Testis (tissue), 2 donors: ENCODE measurements at regions not wholly inside any gene's neighbourhood (a gene's known extent, or its start where the extent isn't known, plus 50 kb on each side); places are given as distances from the start of the nearest gene placed in this dataset.

Experiments
- CTCF ChIP-seq, 3 experiments: fragments of 450-650 bp in 2 of 3; fragments of 200-600 bp in 1 of 3; sonication (generic) in 1 of 3; IDR thresholded peaks; one replicate each; pipeline ENCODE4 v1.5.1; 2016 to 2019; ENCODE audit warnings: antibody characterized with exemption in 3 of 3, mild to moderate bottlenecking in 2 of 3, moderate library complexity in 1 of 3
- POLR2A ChIP-seq: fragments of 450-650 bp; IDR thresholded peaks from one replicate; pipeline ENCODE4 v1.6.1; 2017; ENCODE audit warnings: antibody characterized with exemption, mild to moderate bottlenecking, moderate library complexity

- no peak for TF ChIP-seq POLR2A
- no peak for TF ChIP-seq CTCF (IDR thresholded peaks at IDR 0.05)
Measured at GRCh38 chr10:125258676-125259075, 98.3 kb upstream of the CTBP2 start.
